ENCODE measurements at regions not wholly inside any gene's neighbourhood (a gene's known extent, or its start where the extent isn't known, plus 50 kb on each side); places are given as distances from the start of the nearest gene placed in this dataset.

- no peaks in the 10 kb centered on the region for H3K4me1 ChIP-seq (ENCODE audit: insufficient read depth, insufficient read length)
- no peak for TF ChIP-seq YY1 (IDR thresholded peaks at IDR 0.05; ENCODE audit: insufficient read depth, insufficient read length)
- no peak for TF ChIP-seq ZNF274 (IDR thresholded peaks at IDR 0.05; ENCODE audit: low read depth, low read length)
- no peak for TF ChIP-seq SUZ12 (IDR thresholded peaks at IDR 0.05; ENCODE audit: extremely low read depth, insufficient read depth, insufficient read length)
- no peaks in the 10 kb centered on the region for H3K36me3 ChIP-seq (ENCODE audit: insufficient read depth, insufficient read length, low read length)
- no peaks in the 10 kb centered on the region for H3K9me3 ChIP-seq (ENCODE audit: insufficient read depth, low read length)
- no peak overlapping the region for H3K9ac ChIP-seq (ENCODE audit: insufficient read length, low read depth)
- H3K4me3 ChIP-seq (ENCODE audit: insufficient read length, low read depth) = no peak overlapping the region
- no peaks in the 10 kb centered on the region for H3K27me3 ChIP-seq (ENCODE audit: insufficient read depth, insufficient read length)
- DNase-seq (ENCODE audit: low read depth, low spot score) = no peak
Observed at GRCh38 chr13:106210324-106210723, 325.1 kb downstream of the EFNB2 start.

GRCh38 chr13:106205871-106206270, 329.6 kb downstream of the EFNB2 start:
- TF ChIP-seq YY1 (IDR thresholded peaks at IDR 0.05; ENCODE audit: insufficient read depth, insufficient read length) (no peak), SUZ12 (IDR thresholded peaks at IDR 0.05; ENCODE audit: extremely low read depth, insufficient read depth, insufficient read length) (no peak), ZNF274 (IDR thresholded peaks at IDR 0.05; ENCODE audit: low read depth, low read length) (no peak)
- no peaks in the 10 kb centered on the region for H3K27me3 ChIP-seq (ENCODE audit: insufficient read depth, insufficient read length)
- H3K9me3 ChIP-seq (ENCODE audit: insufficient read depth, low read length) = no peaks in the 10 kb centered on the region
- no peak overlapping the region for H3K4me3 ChIP-seq (ENCODE audit: insufficient read length, low read depth)
- no peaks in the 10 kb centered on the region for H3K36me3 ChIP-seq (ENCODE audit: insufficient read depth, insufficient read length, low read length)
- no peak for DNase-seq (ENCODE audit: low read depth, low spot score)
- no peak overlapping the region for H3K9ac ChIP-seq (ENCODE audit: insufficient read length, low read depth)
- no peaks in the 10 kb centered on the region for H3K4me1 ChIP-seq (ENCODE audit: insufficient read depth, insufficient read length)

- Histone ChIP-seq H3K9me3 (ENCODE audit: insufficient read depth, low read length) (no peaks in the 10 kb centered on the region), H3K27me3 (ENCODE audit: insufficient read depth, insufficient read length) (no peaks in the 10 kb centered on the region), H3K36me3 (ENCODE audit: insufficient read depth, insufficient read length, low read length) (no peaks in the 10 kb centered on the region), H3K9ac (ENCODE audit: insufficient read length, low read depth) (no peak overlapping the region), H3K4me1 (ENCODE audit: insufficient read depth, insufficient read length) (no peaks in the 10 kb centered on the region), H3K4me3 (ENCODE audit: insufficient read length, low read depth) (no peak overlapping the region)
- DNase-seq (ENCODE audit: low read depth, low spot score) = no peak
- TF ChIP-seq ZNF274 (IDR thresholded peaks at IDR 0.05; ENCODE audit: low read depth, low read length) = no peak
- TF ChIP-seq SUZ12 (IDR thresholded peaks at IDR 0.05; ENCODE audit: extremely low read depth, insufficient read depth, insufficient read length) = no peak
- no peak for TF ChIP-seq YY1 (IDR thresholded peaks at IDR 0.05; ENCODE audit: insufficient read depth, insufficient read length)
Observed at GRCh38 chr13:106197496-106197895, 338.0 kb downstream of the EFNB2 start.

- no peak overlapping the region for H3K4me3 ChIP-seq (ENCODE audit: insufficient read length, low read depth)
- H3K9me3 ChIP-seq (ENCODE audit: insufficient read depth, low read length) = peaks cover 7% of the 10 kb centered on the region; the same call in 1 of the 2 replicates
- TF ChIP-seq YY1 (IDR thresholded peaks at IDR 0.05; ENCODE audit: insufficient read depth, insufficient read length) = no peak
- no peak for TF ChIP-seq SUZ12 (IDR thresholded peaks at IDR 0.05; ENCODE audit: extremely low read depth, insufficient read depth, insufficient read length)
- no peak for TF ChIP-seq ZNF274 (IDR thresholded peaks at IDR 0.05; ENCODE audit: low read depth, low read length)
- no peaks in the 10 kb centered on the region for H3K27me3 ChIP-seq (ENCODE audit: insufficient read depth, insufficient read length)
- no peak for DNase-seq (ENCODE audit: low read depth, low spot score)
- H3K4me1 ChIP-seq (ENCODE audit: insufficient read depth, insufficient read length) = no peaks in the 10 kb centered on the region
- no peaks in the 10 kb centered on the region for H3K36me3 ChIP-seq (ENCODE audit: insufficient read depth, insufficient read length, low read length)
- no peak overlapping the region for H3K9ac ChIP-seq (ENCODE audit: insufficient read length, low read depth)
Observed at GRCh38 chr13:106187501-106188095, 347.9 kb downstream of the EFNB2 start.

GRCh38 chr13:106187101-106187500, 348.4 kb downstream of the EFNB2 start:
- no peak for DNase-seq (ENCODE audit: low read depth, low spot score)
- Histone ChIP-seq H3K9me3 (ENCODE audit: insufficient read depth, low read length) (peaks cover 7% of the 10 kb centered on the region; the same call in 1 of the 2 replicates), H3K27me3 (ENCODE audit: insufficient read depth, insufficient read length) (no peaks in the 10 kb centered on the region), H3K4me1 (ENCODE audit: insufficient read depth, insufficient read length) (no peaks in the 10 kb centered on the region), H3K36me3 (ENCODE audit: insufficient read depth, insufficient read length, low read length) (no peaks in the 10 kb centered on the region), H3K4me3 (ENCODE audit: insufficient read length, low read depth) (no peak overlapping the region), H3K9ac (ENCODE audit: insufficient read length, low read depth) (no peak overlapping the region)
- TF ChIP-seq ZNF274 (IDR thresholded peaks at IDR 0.05; ENCODE audit: low read depth, low read length) (no peak), YY1 (IDR thresholded peaks at IDR 0.05; ENCODE audit: insufficient read depth, insufficient read length) (no peak), SUZ12 (IDR thresholded peaks at IDR 0.05; ENCODE audit: extremely low read depth, insufficient read depth, insufficient read length) (no peak)

GRCh38 chr13:106186366-106187030, 349.0 kb downstream of the EFNB2 start:
- DNase-seq (ENCODE audit: low read depth, low spot score) = no peak
- no peak overlapping the region for H3K9ac ChIP-seq (ENCODE audit: insufficient read length, low read depth)
- TF ChIP-seq ZNF274 (IDR thresholded peaks at IDR 0.05; ENCODE audit: low read depth, low read length) (no peak), YY1 (IDR thresholded peaks at IDR 0.05; ENCODE audit: insufficient read depth, insufficient read length) (no peak), SUZ12 (IDR thresholded peaks at IDR 0.05; ENCODE audit: extremely low read depth, insufficient read depth, insufficient read length) (no peak)

GRCh38 chr13:106184790-106185189, 350.7 kb downstream of the EFNB2 start:
- no peak for DNase-seq (ENCODE audit: low read depth, low spot score)
- no peaks in the 10 kb centered on the region for H3K36me3 ChIP-seq (ENCODE audit: insufficient read depth, insufficient read length, low read length)
- H3K27me3 ChIP-seq (ENCODE audit: insufficient read depth, insufficient read length) = no peaks in the 10 kb centered on the region
- TF ChIP-seq ZNF274 (IDR thresholded peaks at IDR 0.05; ENCODE audit: low read depth, low read length) (no peak), SUZ12 (IDR thresholded peaks at IDR 0.05; ENCODE audit: extremely low read depth, insufficient read depth, insufficient read length) (no peak), YY1 (IDR thresholded peaks at IDR 0.05; ENCODE audit: insufficient read depth, insufficient read length) (no peak)
- peaks cover 7% of the 10 kb centered on the region; the same call in 1 of the 2 replicates for H3K9me3 ChIP-seq (ENCODE audit: insufficient read depth, low read length)
- no peak overlapping the region for H3K9ac ChIP-seq (ENCODE audit: insufficient read length, low read depth)
- H3K4me1 ChIP-seq (ENCODE audit: insufficient read depth, insufficient read length) = no peaks in the 10 kb centered on the region
- H3K4me3 ChIP-seq (ENCODE audit: insufficient read length, low read depth) = no peak overlapping the region

More at GRCh38 chr13:106186366-106187030, 349.0 kb downstream of the EFNB2 start:
- no peak overlapping the region for H3K4me3 ChIP-seq (ENCODE audit: insufficient read length, low read depth)
- H3K9me3 ChIP-seq (ENCODE audit: insufficient read depth, low read length) = peaks cover 7% of the 10 kb centered on the region; the same call in 1 of the 2 replicates
- no peaks in the 10 kb centered on the region for H3K4me1 ChIP-seq (ENCODE audit: insufficient read depth, insufficient read length)
- no peaks in the 10 kb centered on the region for H3K27me3 ChIP-seq (ENCODE audit: insufficient read depth, insufficient read length)
- no peaks in the 10 kb centered on the region for H3K36me3 ChIP-seq (ENCODE audit: insufficient read depth, insufficient read length, low read length)
